ENCODE measurements at regions not wholly inside any gene's neighbourhood (a gene's known extent, or its start where the extent isn't known, plus 50 kb on each side); places are given as distances from the start of the nearest gene placed in this dataset.

DNA sequence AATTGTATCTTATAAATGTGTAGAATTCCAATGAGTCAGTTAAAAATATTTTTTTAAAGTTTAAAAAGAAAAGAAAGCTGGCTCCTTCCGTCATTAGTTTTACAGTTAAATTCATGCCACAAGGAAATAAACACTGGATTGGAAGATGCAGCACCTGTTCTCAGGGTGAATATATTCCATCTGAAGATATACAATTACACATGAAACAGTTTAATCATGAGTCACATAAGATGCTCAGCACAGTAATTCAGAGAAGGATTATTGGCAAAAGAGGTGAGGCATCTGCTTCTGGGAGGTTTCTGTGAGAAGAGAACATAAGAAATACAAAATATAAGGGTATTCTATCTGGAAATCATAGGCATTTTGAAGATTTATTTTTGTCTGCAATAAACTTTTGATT lies 376.5 kb upstream of the SORCS1 start:
- TF ChIP-seq, protein P1, sequence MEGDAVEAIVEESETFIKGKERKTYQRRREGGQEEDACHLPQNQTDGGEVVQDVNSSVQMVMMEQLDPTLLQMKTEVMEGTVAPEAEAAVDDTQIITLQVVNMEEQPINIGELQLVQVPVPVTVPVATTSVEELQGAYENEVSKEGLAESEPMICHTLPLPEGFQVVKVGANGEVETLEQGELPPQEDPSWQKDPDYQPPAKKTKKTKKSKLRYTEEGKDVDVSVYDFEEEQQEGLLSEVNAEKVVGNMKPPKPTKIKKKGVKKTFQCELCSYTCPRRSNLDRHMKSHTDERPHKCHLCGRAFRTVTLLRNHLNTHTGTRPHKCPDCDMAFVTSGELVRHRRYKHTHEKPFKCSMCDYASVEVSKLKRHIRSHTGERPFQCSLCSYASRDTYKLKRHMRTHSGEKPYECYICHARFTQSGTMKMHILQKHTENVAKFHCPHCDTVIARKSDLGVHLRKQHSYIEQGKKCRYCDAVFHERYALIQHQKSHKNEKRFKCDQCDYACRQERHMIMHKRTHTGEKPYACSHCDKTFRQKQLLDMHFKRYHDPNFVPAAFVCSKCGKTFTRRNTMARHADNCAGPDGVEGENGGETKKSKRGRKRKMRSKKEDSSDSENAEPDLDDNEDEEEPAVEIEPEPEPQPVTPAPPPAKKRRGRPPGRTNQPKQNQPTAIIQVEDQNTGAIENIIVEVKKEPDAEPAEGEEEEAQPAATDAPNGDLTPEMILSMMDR (IDR thresholded peaks at IDR 0.05): no peak
- no peak for TF ChIP-seq POLR2A (IDR thresholded peaks at IDR 0.05)

Data from ovary (tissue), 3 donors.